Body of pancreas (tissue), 4 donors: ENCODE measurements at regions not wholly inside any gene's neighbourhood (a gene's known extent, or its start where the extent isn't known, plus 50 kb on each side); places are given as distances from the start of the nearest gene placed in this dataset.

ENCODE experiments used
- CTCF ChIP-seq, 7 experiments: fragments of 450-650 bp in 4 of 7; fragments of 200-600 bp in 3 of 7; sonication (generic) in 3 of 7; IDR thresholded peaks; one replicate each; pipeline ENCODE4 v1.5.1; 2016 to 2019; ENCODE audit warnings: antibody characterized with exemption in 7 of 7
- POLR2A ChIP-seq, 3 donors: fragments of 450-650 bp; IDR thresholded peaks; one replicate each; pipeline ENCODE4 v1.6.1; 2016; ENCODE audit warnings: antibody characterized with exemption in 3 of 3, mild to moderate bottlenecking in 2 of 3

- no peak for TF ChIP-seq CTCF (IDR thresholded peaks at IDR 0.05)
- TF ChIP-seq POLR2A (IDR thresholded peaks at IDR 0.05): no peak
These were observed 81.2 kb upstream of the ABCC4 start for GRCh38 chr13:95382411-95382810.
